Chondrocyte (in vitro differentiated cells): ENCODE measurements at regions not wholly inside any gene's neighbourhood (a gene's known extent, or its start where the extent isn't known, plus 50 kb on each side); places are given as distances from the start of the nearest gene placed in this dataset.

Experiments used
- DNase-seq: peaks from one replicate; pipeline ENCODE4 v3.0.0; 2021; ENCODE audit warnings: mixed read lengths, low spot score
- H3K27ac Mint-ChIP-seq: one replicate; pipeline ENCODE4 v1.8.0; 2021; ENCODE audit warnings: mild to moderate bottlenecking, moderate library complexity, mixed read lengths; ENCODE audit not compliant: unreplicated experiment
- H3K27me3 Mint-ChIP-seq: 2 replicates; pipeline ENCODE4 v1.8.0; 2021; ENCODE audit warnings: low read depth, mixed read lengths
- H3K36me3 Mint-ChIP-seq: 2 replicates; pipeline ENCODE4 v1.8.0; 2021; ENCODE audit warnings: low read depth, mixed read lengths
- H3K4me1 Mint-ChIP-seq: 2 replicates; pipeline ENCODE4 v1.8.0; 2021; ENCODE audit warnings: low read depth, mild to moderate bottlenecking, mixed read lengths
- H3K4me3 Mint-ChIP-seq: one replicate; pipeline ENCODE4 v1.8.0; 2021; ENCODE audit warnings: mild to moderate bottlenecking, moderate library complexity, mixed read lengths; ENCODE audit not compliant: unreplicated experiment
- H3K9me3 Mint-ChIP-seq: 2 replicates; pipeline ENCODE4 v1.8.0; 2021; ENCODE audit warnings: low read depth, mixed read lengths
- CTCF ChIP-seq: fragments of 200-600 bp; sonication (generic); IDR thresholded peaks from 2 replicates; pipeline ENCODE4 v1.5.0; 2021; ENCODE audit warnings: antibody characterized with exemption, mild to moderate bottlenecking, moderate library complexity

DNA sequence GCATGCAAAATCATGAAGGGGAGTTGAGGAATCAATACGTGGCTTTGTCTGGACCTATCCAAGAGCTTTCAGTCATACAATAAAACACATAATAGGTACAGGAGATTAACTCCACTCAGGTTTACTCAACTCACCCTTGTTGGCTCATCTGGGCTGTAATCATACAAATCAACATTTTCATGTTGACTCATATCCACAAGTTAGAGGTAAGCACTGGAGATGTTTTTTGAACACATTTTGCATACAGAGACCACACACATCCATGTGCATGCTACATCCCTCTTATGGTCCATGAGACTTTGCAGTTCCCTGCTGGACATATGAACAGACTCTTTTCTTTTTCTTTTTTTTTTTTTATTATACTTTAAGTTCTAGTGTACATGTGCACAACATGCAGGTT lies 336.9 kb upstream of the PIK3C3 start:
- no peak for DNase-seq
- Mint-ChIP-seq H3K4me1 (peaks cover 18% of the 10 kb centered on the region), H3K9me3 (peaks cover 3% of the 10 kb centered on the region), H3K36me3 (no peaks in the 10 kb centered on the region), H3K27me3 (no peaks in the 10 kb centered on the region), H3K27ac (no peak overlapping the region), H3K4me3 (no peak overlapping the region)
- no peak for TF ChIP-seq CTCF

- H3K4me3 Mint-ChIP-seq, result no peak overlapping the region
- H3K27ac Mint-ChIP-seq, result no peak overlapping the region
- H3K36me3 Mint-ChIP-seq, result no peaks in the 10 kb centered on the region
- H3K4me1 Mint-ChIP-seq, result peaks cover 18% of the 10 kb centered on the region
- DNase-seq, result no peak
- TF ChIP-seq CTCF, result no peak
- no peaks in the 10 kb centered on the region for H3K27me3 Mint-ChIP-seq
- H3K9me3 Mint-ChIP-seq, result peaks cover 3% of the 10 kb centered on the region
Observed at GRCh38 chr18:41617647-41618046, 337.4 kb upstream of the PIK3C3 start.

DNA sequence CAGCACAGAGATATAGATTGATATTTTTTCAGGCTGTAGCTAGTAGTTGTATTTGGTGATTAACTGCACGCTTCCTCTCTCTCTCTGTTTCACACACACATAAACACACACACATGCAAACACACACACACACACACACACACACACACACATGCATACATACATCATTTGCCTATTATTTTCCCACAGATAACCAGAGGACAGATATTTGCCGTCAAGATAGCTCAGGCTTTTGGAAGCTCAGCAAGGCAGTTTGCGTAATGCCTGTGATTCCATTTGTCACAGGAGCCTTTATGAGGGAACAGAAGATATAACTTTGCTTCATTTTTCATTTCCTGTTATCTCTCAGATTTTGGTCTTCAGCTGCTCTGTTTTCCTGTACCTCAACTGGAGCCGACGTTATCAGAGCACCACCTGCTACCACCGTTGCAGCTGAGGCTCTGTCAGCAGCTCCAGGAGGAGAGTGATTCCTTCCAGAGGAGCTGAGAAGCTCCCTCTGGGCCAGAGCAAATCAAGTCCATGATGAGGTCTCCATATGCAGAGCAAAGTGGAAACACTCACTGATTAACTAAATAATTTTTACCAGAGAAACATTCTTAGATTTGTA lies 341.9 kb upstream of the PIK3C3 start:
- no peak overlapping the region for H3K27ac Mint-ChIP-seq
- TF ChIP-seq CTCF, result no peak
- H3K36me3 Mint-ChIP-seq, result no peaks in the 10 kb centered on the region
- no peaks in the 10 kb centered on the region for H3K27me3 Mint-ChIP-seq
- H3K4me1 Mint-ChIP-seq, result no peaks in the 10 kb centered on the region
- H3K4me3 Mint-ChIP-seq, result no peak overlapping the region
- DNase-seq, result no peak
- H3K9me3 Mint-ChIP-seq, result peaks cover 13% of the 10 kb centered on the region

GRCh38 chr18:41604964-41605363 lies 350.1 kb upstream of the PIK3C3 start:
- peaks cover 1% of the 10 kb centered on the region for H3K36me3 Mint-ChIP-seq
- no peak overlapping the region for H3K4me3 Mint-ChIP-seq
- TF ChIP-seq CTCF, result no peak
- no peaks in the 10 kb centered on the region for H3K4me1 Mint-ChIP-seq
- no peaks in the 10 kb centered on the region for H3K27me3 Mint-ChIP-seq
- H3K27ac Mint-ChIP-seq, result no peak overlapping the region
- peaks cover 6% of the 10 kb centered on the region for H3K9me3 Mint-ChIP-seq
- DNase-seq, result no peak

GRCh38 chr18:41602034-41602433 lies 353.0 kb upstream of the PIK3C3 start:
- peaks cover 1% of the 10 kb centered on the region for H3K36me3 Mint-ChIP-seq
- no peaks in the 10 kb centered on the region for H3K4me1 Mint-ChIP-seq
- H3K9me3 Mint-ChIP-seq, result no peaks in the 10 kb centered on the region
- no peak for TF ChIP-seq CTCF
- no peak for DNase-seq
- H3K27me3 Mint-ChIP-seq, result no peaks in the 10 kb centered on the region
- H3K4me3 Mint-ChIP-seq, result no peak overlapping the region
- no peak overlapping the region for H3K27ac Mint-ChIP-seq
